Prostate gland (tissue), 2 donors: ENCODE measurements at regions not wholly inside any gene's neighbourhood (a gene's known extent, or its start where the extent isn't known, plus 50 kb on each side); places are given as distances from the start of the nearest gene placed in this dataset.
"Not testable (repeated sequence)": the region's sequence is repeated elsewhere in the genome, so short reads cannot be mapped to it uniquely, and the experiment has no call there.

Source experiments
- DNase-seq: peaks from one replicate; pipeline ENCODE4 v3.0.0-alpha.2; 2019; ENCODE audit warnings: low spot score
- H3K27ac ChIP-seq, 2 donors: fragments of 200-600 bp; sonication (generic); 2 replicates each; pipeline ENCODE4 v1.5.1; 2017 to 2019
- H3K27me3 ChIP-seq: fragments of 200-600 bp; sonication (generic); replicated peaks from 2 replicates; pipeline ENCODE4 v1.5.1; 2019; ENCODE audit not compliant: insufficient read depth
- H3K36me3 ChIP-seq, 2 donors: fragments of 200-600 bp; sonication (generic); 1 replicate in 1 of 2; 2 replicates in 1 of 2; pipeline versions ENCODE4 v1.5.1 to v1.8.1; 2017 to 2019
- H3K4me1 ChIP-seq: fragments of 200-600 bp; sonication (generic); replicated peaks from 2 replicates; pipeline ENCODE4 v1.5.1; 2019
- H3K4me3 ChIP-seq, 2 donors: fragments of 200-600 bp; sonication (generic); 2 replicates each; pipeline ENCODE4 v1.5.1; 2017 to 2019
- H3K9me3 ChIP-seq: fragments of 200-600 bp; sonication (generic); 2 replicates; pipeline ENCODE4 v1.5.1; 2017
- CTCF ChIP-seq, 4 experiments: fragments of 200-600 bp in 2 of 4; fragments of 450-650 bp in 2 of 4; sonication (generic) in 2 of 4; IDR thresholded peaks; 1 replicate in 3 of 4; 2 replicates in 1 of 4; pipeline ENCODE4 v1.5.1; 2016 to 2019; ENCODE audit warnings: antibody characterized with exemption in 4 of 4, mild to moderate bottlenecking in 2 of 4, moderate library complexity in 2 of 4
- POLR2A ChIP-seq: fragments of 450-650 bp; IDR thresholded peaks from one replicate; pipeline ENCODE4 v1.6.1; 2016; ENCODE audit warnings: antibody characterized with exemption, mild to moderate bottlenecking
- POLR2AphosphoS5 ChIP-seq: sonication (generic); formaldehyde crosslinking; IDR thresholded peaks from one replicate; pipeline ENCODE4 v1.6.1; 2017; ENCODE audit warnings: antibody characterized with exemption
- WGBS: methylation state at CpG from one replicate; pipeline ENCODE4 v1.1.5; 2018; 5-methylcytosine and 5-hydroxymethylcytosine counted together
- intact Hi-C: fragments of 100-400 bp; cut with DNase I; formaldehyde crosslinking; loops from one replicate; pipeline ENCODE4 v1.14.2; 2022
- small RNA-seq, 2 donors: library from RNA; depleted of rRNA; stranded (forward); fragments of <200 nt; gene quantifications; one replicate each; pipeline ENCODE3, GENCODE V24; 2016

- intact Hi-C loops: no loop called here
- no peak overlapping the region for H3K27ac ChIP-seq
- no peak overlapping the region for H3K4me3 ChIP-seq
- TF ChIP-seq CTCF (IDR thresholded peaks at IDR 0.05) (no peak), POLR2A (no peak)
- H3K36me3 ChIP-seq: no peaks in the 10 kb centered on the region
- no peaks in the 10 kb centered on the region for H3K27me3 ChIP-seq
- DNase-seq: no peak
- H3K9me3 ChIP-seq: no peaks in the 10 kb centered on the region
- no peaks in the 10 kb centered on the region for H3K4me1 ChIP-seq
- 78% methylated on average over 4 of the region's 4 CpGs for WGBS
Measured at GRCh38 chr20:8997701-8998117, 71.2 kb upstream of the PLCB4 start.

GRCh38 chr20:9011121-9011520, 57.8 kb upstream of the PLCB4 start:
- Histone ChIP-seq H3K4me3 (no peak overlapping the region), H3K36me3 (no peaks in the 10 kb centered on the region), H3K27ac (no peak overlapping the region), H3K4me1 (no peaks in the 10 kb centered on the region), H3K27me3 (no peaks in the 10 kb centered on the region), H3K9me3 (no peaks in the 10 kb centered on the region)
- intact Hi-C loops: no loop called here
- TF ChIP-seq POLR2AphosphoS5 (no peak), CTCF (IDR thresholded peaks at IDR 0.05) (no peak), POLR2A (no peak)
- WGBS: 48% methylated on average over 2 of the region's 2 CpGs
- no peak for DNase-seq

GRCh38 chr20:9015232-9015983, 53.5 kb upstream of the PLCB4 start:
- H3K27ac ChIP-seq, intact Hi-C loops, DNase-seq, H3K36me3 ChIP-seq, H3K27me3 ChIP-seq, H3K4me3 ChIP-seq, H3K4me1 ChIP-seq, H3K9me3 ChIP-seq: not testable (repeated sequence)
- 82% methylated on average over 5 of the region's 6 CpGs for WGBS

GRCh38 chr20:9015984-9016324, 52.9 kb upstream of the PLCB4 start:
- Histone ChIP-seq H3K4me3 (no peak overlapping the region), H3K36me3 (no peaks in the 10 kb centered on the region), H3K4me1 (no peaks in the 10 kb centered on the region), H3K27me3 (no peaks in the 10 kb centered on the region), H3K27ac (no peak overlapping the region), H3K9me3 (no peaks in the 10 kb centered on the region)
- no peak for DNase-seq
- TF ChIP-seq POLR2A (no peak), POLR2AphosphoS5 (no peak), CTCF (IDR thresholded peaks at IDR 0.05) (no peak)
- 79% methylated on average over 1 of the region's 1 CpG for WGBS
- intact Hi-C loops: no loop called here

- no peak overlapping the region for H3K27ac ChIP-seq
- H3K9me3 ChIP-seq: no peaks in the 10 kb centered on the region
- H3K4me3 ChIP-seq: no peak overlapping the region
- no peak for DNase-seq
- no peaks in the 10 kb centered on the region for H3K36me3 ChIP-seq
- 83% methylated on average over 1 of the region's 1 CpG for WGBS
- intact Hi-C loops: no loop called here
- TF ChIP-seq CTCF (IDR thresholded peaks at IDR 0.05) (no peak), POLR2A (no peak), POLR2AphosphoS5 (no peak)
- H3K4me1 ChIP-seq: no peaks in the 10 kb centered on the region
- H3K27me3 ChIP-seq: no peaks in the 10 kb centered on the region
Measured at GRCh38 chr20:9018346-9018745, 50.5 kb upstream of the PLCB4 start.

Small RNA genes lying in the stretch of these regions (small RNA-seq; reads per million reads assigned to genes)
- gene RF00017: 0 reads per million in 2 donors
